Putamen (tissue), 1 donor: ENCODE measurements at regions not wholly inside any gene's neighbourhood (a gene's known extent, or its start where the extent isn't known, plus 50 kb on each side); places are given as distances from the start of the nearest gene placed in this dataset.
"Not testable (repeated sequence)": the region's sequence is repeated elsewhere in the genome, so short reads cannot be mapped to it uniquely, and the experiment has no call there.

Experiments used
- DNase-seq: peaks from one replicate; pipeline ENCODE4 v3.0.0-alpha.2; 2016; ENCODE audit warnings: low spot score

GRCh38 chr6:88499436-88499835 is 333.3 kb upstream of the CNR1 start:
- no peak for DNase-seq

DNA sequence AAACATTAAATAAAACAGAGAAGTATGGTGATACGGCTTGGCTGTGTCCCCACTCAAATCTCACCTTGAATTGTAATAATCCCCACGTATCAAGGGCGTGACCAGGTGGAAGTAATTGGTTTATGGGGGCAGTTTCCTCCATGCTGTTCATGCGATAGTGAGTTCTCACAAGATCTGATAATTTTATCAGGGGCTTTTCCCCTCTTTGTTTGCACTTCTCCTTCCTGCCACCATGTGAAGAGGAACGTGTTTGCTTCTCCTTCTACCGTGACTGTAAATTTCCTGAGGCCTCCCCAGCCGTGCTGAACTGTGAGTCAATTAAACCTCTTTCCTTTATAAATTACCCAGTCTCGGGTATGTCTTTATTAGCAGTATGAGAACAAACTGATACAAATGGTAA is 331.3 kb upstream of the CNR1 start:
- not testable (repeated sequence) for DNase-seq

GRCh38 chr6:88494401-88495140 is 328.4 kb upstream of the CNR1 start:
- no peak for DNase-seq

- no peak for DNase-seq
These were observed 327.6 kb upstream of the CNR1 start for GRCh38 chr6:88493717-88494116.

DNA sequence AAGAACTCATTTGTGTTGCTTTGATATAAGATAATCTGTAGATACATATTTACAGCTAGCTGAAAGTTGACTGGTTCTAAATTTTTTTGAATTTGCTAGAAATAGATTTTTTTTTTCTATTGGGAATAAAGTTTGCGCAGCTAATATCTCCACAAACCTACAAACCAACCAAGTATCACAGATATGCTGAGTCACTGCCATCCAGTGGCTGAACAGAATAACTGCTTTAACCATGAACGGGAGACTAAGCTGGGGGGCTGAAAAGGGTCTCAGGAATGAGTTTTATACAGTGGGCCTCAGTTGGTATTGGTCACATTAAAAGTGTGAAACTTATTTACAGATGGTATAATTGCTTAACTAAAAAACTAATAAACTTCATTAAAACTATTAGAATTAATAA is 326.7 kb upstream of the CNR1 start:
- DNase-seq = no peak

DNA sequence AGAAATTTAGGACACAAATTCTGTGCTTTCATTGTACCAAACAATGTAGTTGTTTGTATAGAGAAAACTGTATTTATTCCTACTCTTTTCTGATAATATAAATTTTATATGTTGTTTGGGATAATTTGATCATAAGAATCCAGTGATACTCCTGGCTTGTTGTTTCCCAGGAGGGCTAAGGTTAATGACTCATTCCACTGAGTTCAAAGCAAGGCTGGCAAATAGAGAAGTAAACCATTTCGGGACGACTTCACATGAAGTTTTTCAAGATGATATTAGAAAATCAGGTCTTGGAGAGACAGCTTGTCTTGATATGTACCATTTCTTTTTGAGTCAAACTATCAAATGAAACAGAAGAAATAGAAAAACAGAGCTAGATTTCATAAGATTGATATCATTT is 326.1 kb upstream of the CNR1 start:
- no peak for DNase-seq

DNA sequence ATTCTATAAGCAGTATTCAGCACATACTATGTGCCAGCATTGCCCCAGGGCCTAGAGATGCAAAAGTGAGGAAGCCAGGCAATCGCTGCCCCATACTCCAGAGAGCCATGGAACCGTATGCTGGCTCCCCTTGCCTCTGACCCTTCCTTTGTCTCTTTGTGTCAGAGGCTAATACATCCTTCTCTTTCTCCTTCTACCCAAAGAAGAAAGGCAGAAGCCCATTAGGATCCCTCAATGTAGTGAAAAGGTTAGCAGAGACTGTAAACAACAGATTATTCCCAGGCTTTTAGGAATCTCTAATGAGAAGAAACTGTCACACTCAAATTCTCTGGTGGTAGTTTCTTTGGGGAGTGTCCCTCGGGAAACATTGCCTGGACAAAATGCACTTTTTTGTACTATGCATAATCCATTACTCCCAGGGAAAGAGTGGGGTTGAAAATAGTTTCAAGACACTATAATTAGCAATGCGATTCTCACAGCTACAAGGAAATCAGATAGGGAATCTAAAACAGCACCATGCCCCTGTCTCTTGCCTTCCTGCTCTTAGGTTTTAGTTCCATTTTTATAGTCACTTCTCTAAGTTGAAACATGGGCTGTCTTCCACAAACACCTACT is 325.2 kb upstream of the CNR1 start:
- DNase-seq = no peak

GRCh38 chr6:88490908-88491264 is 324.7 kb upstream of the CNR1 start:
- no peak for DNase-seq

DNA sequence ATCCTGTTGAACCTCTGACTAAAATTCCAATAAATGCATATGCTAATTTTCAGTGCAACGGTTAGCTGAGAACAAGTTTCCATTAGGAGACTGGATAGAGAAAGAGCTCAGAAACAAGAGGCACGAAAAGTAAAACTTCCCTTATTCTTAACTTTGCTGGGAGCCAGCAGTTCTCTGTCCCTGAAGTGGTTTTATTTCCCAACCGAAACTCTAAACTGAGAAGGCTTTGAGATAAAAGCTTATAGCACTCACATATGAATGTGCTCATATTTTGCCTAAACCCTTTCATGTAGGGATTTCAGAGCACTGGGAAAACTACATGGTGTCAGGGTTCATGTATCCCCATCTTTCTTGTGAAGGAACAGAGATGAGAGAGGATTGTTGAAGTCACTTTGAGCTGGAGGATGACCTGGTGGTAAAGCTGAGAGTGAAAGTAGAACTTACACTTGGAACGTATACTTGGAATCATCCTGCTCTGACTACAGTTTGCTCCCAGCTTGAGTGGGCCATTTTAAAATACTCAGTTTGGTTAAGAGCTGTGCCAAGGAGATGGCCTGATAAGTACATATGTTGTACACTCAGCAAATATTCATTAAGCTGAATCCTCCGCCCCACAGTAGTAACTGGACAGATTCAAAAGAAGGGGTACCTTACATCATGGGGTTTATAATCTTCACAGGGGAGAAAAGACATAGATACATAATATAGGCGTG is 324.2 kb upstream of the CNR1 start:
- no peak for DNase-seq

DNA sequence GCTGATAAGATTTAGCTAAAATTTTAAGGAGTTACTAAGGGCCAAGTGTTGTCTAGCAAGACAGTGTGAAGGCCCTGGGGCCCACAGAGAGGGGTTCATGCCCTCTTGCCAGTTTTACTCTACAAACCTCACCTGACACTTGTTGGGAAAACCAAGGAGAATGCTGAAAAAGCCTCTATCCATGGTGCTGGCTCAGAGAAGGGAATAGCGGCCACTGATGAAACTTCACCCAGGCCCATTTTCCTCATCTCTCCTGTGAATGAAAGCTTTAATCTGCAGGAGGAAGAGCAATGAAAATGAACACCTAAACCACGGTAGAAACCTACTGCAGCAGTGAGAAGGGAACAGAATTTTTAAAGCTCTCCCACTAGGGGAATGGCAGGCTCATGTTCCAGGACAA is 317.3 kb upstream of the CNR1 start:
- no peak for DNase-seq

GRCh38 chr6:88482465-88482864 is 316.3 kb upstream of the CNR1 start:
- no peak for DNase-seq

GRCh38 chr6:88481519-88481918 is 315.4 kb upstream of the CNR1 start:
- no peak for DNase-seq

GRCh38 chr6:88480816-88481215 is 314.7 kb upstream of the CNR1 start:
- DNase-seq = no peak

DNA sequence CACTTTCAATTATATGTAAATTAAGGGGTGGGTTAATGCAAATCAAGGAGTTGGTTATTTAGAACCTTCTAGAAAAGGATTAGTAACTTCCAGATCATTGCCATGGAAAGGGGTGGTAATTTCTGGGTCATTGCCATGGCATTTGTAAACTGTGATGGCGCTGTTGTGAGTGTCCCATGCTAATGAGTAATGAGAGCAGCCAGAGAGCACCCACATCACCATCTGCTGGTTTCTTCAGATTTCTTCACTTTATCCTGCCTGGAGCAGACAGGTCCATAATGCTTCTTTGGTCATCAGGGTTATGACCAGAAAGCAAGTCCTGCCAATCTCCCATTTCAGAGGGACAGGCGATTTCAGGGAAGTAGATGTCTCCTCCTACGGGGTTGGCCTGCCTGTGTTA is 311.3 kb upstream of the CNR1 start:
- no peak for DNase-seq

GRCh38 chr6:88476388-88476787 is 310.2 kb upstream of the CNR1 start:
- no peak for DNase-seq

DNA sequence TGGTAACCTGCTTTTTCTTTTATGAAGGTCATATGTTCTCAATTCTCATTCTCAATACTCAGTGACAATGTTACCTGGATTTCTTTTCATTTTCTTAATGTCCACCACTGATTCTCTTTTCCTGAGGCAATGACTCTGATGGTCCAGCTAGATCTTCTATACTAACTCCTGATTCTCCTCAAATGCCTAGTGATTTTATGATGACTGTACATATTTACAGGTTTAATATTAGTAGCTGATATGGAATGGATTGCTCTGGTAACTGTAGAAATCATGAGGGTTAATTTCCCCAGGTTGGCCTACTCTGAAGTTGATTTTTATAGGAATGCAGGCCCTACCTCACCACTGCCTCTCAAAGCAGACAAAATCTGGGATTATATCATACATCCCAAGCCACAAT is 308.6 kb upstream of the CNR1 start:
- no peak for DNase-seq

DNA sequence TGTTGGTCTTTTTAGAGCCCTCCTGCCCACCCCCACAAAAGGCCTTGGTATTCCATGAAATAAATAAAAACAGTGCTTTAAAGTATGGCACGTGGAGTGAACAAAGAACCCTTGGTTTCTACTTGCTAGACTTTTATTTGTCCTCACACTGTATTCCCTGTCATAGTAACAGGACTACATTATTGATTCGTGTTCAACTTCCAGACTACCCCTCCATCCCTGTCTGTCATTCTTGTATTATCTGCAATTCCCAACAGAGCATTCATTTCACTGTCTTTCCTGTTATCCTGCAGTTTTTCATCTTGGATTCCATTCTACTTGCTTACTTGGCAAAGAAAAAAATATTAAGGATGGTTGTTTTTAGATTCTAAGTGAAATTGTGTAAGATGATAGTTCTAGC is 307.4 kb upstream of the CNR1 start:
- no peak for DNase-seq

DNA sequence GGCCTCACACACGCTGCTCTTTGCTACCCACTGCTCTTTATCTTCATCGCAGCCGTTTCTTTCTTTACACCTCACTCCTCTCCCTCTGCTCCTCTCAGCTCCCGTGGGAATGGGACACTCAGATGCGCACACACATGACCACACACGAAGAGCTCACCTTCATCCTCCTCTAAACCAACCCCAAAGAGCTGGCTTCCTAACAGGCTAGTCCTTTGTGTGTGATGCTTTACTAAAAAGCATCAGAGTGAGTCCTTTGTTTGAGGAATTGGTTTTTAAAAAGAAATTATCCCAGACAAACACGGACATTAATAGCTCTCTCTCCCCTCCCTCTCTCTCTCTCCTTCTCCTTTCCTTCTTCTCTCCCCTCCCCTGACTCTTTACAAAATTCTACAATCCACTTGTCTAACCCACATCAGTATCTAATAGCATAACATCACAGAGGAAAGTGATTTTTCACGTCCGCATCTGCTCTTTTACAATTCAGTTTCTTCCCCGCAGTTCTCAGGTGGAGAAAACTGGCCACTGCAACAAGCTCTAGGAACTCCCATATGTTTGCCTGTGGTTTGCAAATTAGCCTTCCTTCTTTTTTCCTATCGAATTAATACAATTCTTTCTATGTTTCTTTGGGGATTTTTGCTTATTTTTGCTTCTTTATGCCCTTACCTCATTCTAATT is 306.8 kb upstream of the CNR1 start:
- DNase-seq = no peak

- no peak for DNase-seq
These were observed 293.5 kb upstream of the CNR1 start for GRCh38 chr6:88459643-88460042.

DNA sequence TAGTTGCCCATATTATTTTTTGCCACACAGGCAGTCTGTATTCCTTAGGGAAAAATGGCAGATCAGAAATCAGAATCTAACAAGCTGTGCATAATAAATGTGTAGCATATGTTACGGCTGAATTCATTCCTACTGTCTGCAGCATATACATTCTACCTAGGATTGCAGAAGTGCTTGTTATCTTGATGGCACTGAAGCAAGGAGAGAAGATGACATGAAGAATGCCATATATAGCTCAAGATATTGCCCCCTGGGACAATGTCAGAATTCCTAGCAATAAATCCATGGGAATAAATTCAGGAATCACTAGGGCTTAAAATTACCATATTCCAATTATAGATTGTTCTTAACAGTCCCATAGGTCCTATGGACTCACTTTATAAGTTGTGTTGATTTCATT is 293.0 kb upstream of the CNR1 start:
- DNase-seq = no peak

- peak; percentile 21 for DNase-seq
These were observed 292.5 kb upstream of the CNR1 start for GRCh38 chr6:88458662-88459061.

GRCh38 chr6:88456221-88456859 is 290.2 kb upstream of the CNR1 start:
- DNase-seq = peak; percentile 9
